A673 (cell line): ENCODE measurements at regions not wholly inside any gene's neighbourhood (a gene's known extent, or its start where the extent isn't known, plus 50 kb on each side); places are given as distances from the start of the nearest gene placed in this dataset.

Experiments
- BruUV-seq: library from RNA; stranded (reverse); fragments of 400-500 nt; replicated peaks from 2 replicates; lab custom pipeline; 2021; lab: Mats Ljungman, UMichigan
- CTCF ChIA-PET: fragments of 300-600 bp; sonication (Branson Sonifier 250); formaldehyde crosslinking; loops from one replicate; lab custom pipeline; 2022; ENCODE audit warnings: antibody characterized with exemption; lab: Charles Lee
- POLR2A ChIA-PET: fragments of 300-600 bp; sonication (Branson Sonifier 250); formaldehyde crosslinking; loops from one replicate; lab custom pipeline; 2022; ENCODE audit warnings: antibody characterized with exemption; ENCODE audit not compliant: low non-redundant PET; lab: Charles Lee
- DNase-seq: peaks from one replicate; pipeline ENCODE4 v3.0.0-alpha.2; 2015; ENCODE audit warnings: low spot score
- H3K27ac ChIP-seq: fragments of 200-600 bp; sonication (generic); 2 replicates; pipeline ENCODE4 v1.5.1; 2016; ENCODE audit warnings: mixed run types, low read depth, mild to moderate bottlenecking, mixed read lengths, antibody characterized with exemption, low read length; ENCODE audit not compliant: poor library complexity, severe bottlenecking
- H3K27me3 ChIP-seq: fragments of 200-600 bp; sonication (generic); replicated peaks from 2 replicates; pipeline ENCODE4 v1.6.1; 2017; ENCODE audit warnings: mixed run types, low read depth, mild to moderate bottlenecking, mixed read lengths, antibody characterized with exemption, low read length; ENCODE audit not compliant: insufficient read depth, poor library complexity
- H3K36me3 ChIP-seq: fragments of 200-600 bp; sonication (generic); 2 replicates; pipeline ENCODE4 v1.6.1; 2016; ENCODE audit warnings: mixed run types, mild to moderate bottlenecking, mixed read lengths, antibody characterized with exemption, low read length; ENCODE audit not compliant: insufficient read depth, poor library complexity, severe bottlenecking
- H3K4me1 ChIP-seq: fragments of 200-600 bp; sonication (generic); 2 replicates; pipeline ENCODE4 v1.6.1; 2017; ENCODE audit warnings: mixed run types, mild to moderate bottlenecking, mixed read lengths, antibody characterized with exemption, low read length; ENCODE audit not compliant: insufficient read depth, poor library complexity, severe bottlenecking
- H3K4me3 ChIP-seq: fragments of 200-600 bp; sonication (generic); 2 replicates; pipeline ENCODE4 v1.5.1; 2016; ENCODE audit warnings: low read depth, mixed run types, mild to moderate bottlenecking, mixed read lengths, low read length; ENCODE audit not compliant: poor library complexity, severe bottlenecking
- H3K9me3 ChIP-seq: fragments of 200-600 bp; sonication (generic); 2 replicates; pipeline ENCODE4 v1.6.1; 2016; ENCODE audit warnings: mixed run types, low read depth, mild to moderate bottlenecking, mixed read lengths, antibody characterized with exemption, low read length; ENCODE audit not compliant: poor library complexity, severe bottlenecking
- EZH2 ChIP-seq: fragments of 200-600 bp; sonication (generic); IDR thresholded peaks from 2 replicates; pipeline ENCODE4 v1.6.1; 2017; ENCODE audit warnings: borderline replicate concordance, low read depth, mild to moderate bottlenecking, mixed read lengths, antibody characterized with exemption, low read length; ENCODE audit not compliant: poor library complexity, severe bottlenecking
- intact Hi-C: fragments of 100-400 bp; cut with micrococcal nuclease; formaldehyde crosslinking; loops from one replicate; pipeline ENCODE4 v1.10.0; 2022; ENCODE audit not compliant: unreplicated experiment
- TF ChIP-seq, protein P1 (sequence below): fragments of 300-800, 200-600 bp; sonication (generic); conservative IDR thresholded peaks from 2 replicates; pipeline ENCODE4 v1.5.1; 2017; ENCODE audit warnings: low read depth, mild to moderate bottlenecking, antibody characterized with exemption, low read length, moderate library complexity, mixed read lengths

DNA sequence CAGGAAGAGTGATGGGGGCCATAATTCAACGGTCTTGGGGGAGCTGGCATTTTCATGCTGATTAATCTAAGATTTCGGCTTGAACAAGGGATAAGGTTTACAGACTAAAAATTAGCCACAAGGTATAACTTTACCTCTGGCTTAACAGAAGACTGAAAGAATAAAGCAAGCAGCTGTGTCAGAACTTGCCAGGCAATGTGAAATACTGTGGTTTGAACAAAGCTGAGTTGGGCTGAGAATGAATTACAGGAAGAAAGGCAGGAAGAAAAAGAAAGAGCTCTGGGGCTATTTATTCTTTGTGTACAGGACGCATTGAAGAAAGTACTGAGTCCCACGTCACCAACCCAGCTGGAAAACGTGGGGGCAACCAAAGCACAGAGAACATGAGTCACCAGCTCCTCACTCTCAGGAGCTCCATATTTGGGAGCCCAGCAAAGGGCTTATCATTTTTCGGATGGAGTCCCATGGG is 121.5 kb upstream of the NEDD9 start:
- DNase-seq = peak; percentile 55
- no TSS peak for BruUV-seq

DNA sequence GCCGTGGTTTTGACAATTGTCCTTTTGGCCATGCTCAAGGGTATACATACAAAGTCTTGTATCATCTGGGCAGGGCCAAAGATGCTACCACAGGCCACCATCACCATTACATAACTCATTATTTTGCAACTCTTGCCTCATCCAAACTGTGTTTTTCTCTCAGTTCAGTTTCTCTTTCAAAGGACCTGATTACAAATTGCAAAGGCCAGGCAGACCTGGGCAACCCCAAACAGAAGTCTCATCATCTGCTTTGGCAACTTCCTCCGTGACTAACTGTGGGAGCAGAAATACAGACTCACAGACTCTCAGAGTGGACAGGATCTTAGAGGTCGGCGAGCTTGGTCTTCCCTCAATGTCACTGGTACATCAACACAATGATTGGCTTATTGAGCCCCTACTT is 117.8 kb upstream of the NEDD9 start:
- no peaks in the 10 kb centered on the region for H3K36me3 ChIP-seq
- no TSS peak for BruUV-seq
- no peak for DNase-seq

More for the DNA sequence above, 121.5 kb upstream of the NEDD9 start:
- TF ChIP-seq, protein P1, sequence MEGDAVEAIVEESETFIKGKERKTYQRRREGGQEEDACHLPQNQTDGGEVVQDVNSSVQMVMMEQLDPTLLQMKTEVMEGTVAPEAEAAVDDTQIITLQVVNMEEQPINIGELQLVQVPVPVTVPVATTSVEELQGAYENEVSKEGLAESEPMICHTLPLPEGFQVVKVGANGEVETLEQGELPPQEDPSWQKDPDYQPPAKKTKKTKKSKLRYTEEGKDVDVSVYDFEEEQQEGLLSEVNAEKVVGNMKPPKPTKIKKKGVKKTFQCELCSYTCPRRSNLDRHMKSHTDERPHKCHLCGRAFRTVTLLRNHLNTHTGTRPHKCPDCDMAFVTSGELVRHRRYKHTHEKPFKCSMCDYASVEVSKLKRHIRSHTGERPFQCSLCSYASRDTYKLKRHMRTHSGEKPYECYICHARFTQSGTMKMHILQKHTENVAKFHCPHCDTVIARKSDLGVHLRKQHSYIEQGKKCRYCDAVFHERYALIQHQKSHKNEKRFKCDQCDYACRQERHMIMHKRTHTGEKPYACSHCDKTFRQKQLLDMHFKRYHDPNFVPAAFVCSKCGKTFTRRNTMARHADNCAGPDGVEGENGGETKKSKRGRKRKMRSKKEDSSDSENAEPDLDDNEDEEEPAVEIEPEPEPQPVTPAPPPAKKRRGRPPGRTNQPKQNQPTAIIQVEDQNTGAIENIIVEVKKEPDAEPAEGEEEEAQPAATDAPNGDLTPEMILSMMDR = no peak
- TF ChIP-seq EZH2 = no peak
- POLR2A ChIA-PET = no interaction called here
- no peaks in the 10 kb centered on the region for H3K4me1 ChIP-seq
- CTCF ChIA-PET = no interaction called here
- no peaks in the 10 kb centered on the region for H3K9me3 ChIP-seq
- no peak overlapping the region for H3K4me3 ChIP-seq
- H3K27me3 ChIP-seq = no peaks in the 10 kb centered on the region
- no peak overlapping the region for H3K27ac ChIP-seq
- intact Hi-C loops = no loop called here
- H3K36me3 ChIP-seq = no peaks in the 10 kb centered on the region

DNA sequence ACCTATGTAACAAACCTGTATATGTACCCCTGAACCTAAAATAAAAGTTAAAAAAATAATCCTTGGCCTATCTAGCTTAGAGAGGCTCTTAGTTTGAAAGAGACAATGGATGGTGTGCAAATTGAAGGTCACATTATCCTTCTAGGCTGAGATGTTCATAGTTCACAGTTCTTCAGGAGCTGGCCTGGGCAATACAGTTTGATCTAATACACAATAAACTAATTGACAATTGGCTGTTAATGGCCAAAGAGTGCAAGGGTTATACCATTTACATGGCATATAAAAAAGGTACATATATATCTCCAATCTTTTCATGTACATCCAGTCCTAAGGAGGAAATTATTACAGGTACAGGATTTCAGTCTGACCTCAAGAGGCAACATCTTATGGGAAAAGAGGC is 117.4 kb upstream of the NEDD9 start:
- Histone ChIP-seq H3K9me3 (no peaks in the 10 kb centered on the region), H3K4me1 (no peaks in the 10 kb centered on the region), H3K27ac (no peak overlapping the region), H3K27me3 (no peaks in the 10 kb centered on the region), H3K4me3 (no peak overlapping the region), H3K36me3 (no peaks in the 10 kb centered on the region)
- POLR2A ChIA-PET = no interaction called here
- TF ChIP-seq EZH2 = no peak
- TF ChIP-seq, protein P1 = no peak
- intact Hi-C loops = no loop called here
- BruUV-seq = no TSS peak
- CTCF ChIA-PET = no interaction called here
- no peak for DNase-seq

More for the DNA sequence above, 117.8 kb upstream of the NEDD9 start:
- no peaks in the 10 kb centered on the region for H3K27me3 ChIP-seq
- ChIA-PET POLR2A (no interaction called here), CTCF (no interaction called here)
- no peak overlapping the region for H3K4me3 ChIP-seq
- no peaks in the 10 kb centered on the region for H3K4me1 ChIP-seq
- TF ChIP-seq EZH2 = no peak
- intact Hi-C loops = no loop called here
- H3K27ac ChIP-seq = no peak overlapping the region
- H3K9me3 ChIP-seq = no peaks in the 10 kb centered on the region

DNA sequence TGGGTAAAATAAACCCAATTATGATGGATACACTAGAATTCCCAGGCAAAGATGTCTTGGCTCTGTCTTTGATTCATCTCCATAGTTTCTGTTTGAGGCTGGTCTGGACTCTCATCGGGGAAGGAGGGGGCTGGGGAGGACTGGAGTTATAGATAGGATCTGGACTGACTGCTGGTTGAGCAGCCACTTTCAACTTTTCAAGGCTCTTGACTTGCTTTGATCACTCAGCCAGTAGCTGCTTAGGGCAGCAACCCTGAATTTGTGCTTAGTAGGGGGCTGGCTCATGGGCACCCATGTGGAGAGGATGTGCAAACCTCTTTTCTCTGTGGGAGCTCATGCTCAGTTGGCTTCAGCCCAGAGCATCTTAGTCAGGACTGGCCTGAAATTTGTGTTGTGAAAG is 114.0 kb upstream of the NEDD9 start:
- no peak for TF ChIP-seq EZH2
- TF ChIP-seq, protein P1 = no peak
- no peaks in the 10 kb centered on the region for H3K27me3 ChIP-seq
- no peak overlapping the region for H3K4me3 ChIP-seq
- no peaks in the 10 kb centered on the region for H3K4me1 ChIP-seq
- ChIA-PET CTCF (no interaction called here), POLR2A (no interaction called here)
- intact Hi-C loops = no loop called here
- H3K9me3 ChIP-seq = no peaks in the 10 kb centered on the region
- H3K36me3 ChIP-seq = no peaks in the 10 kb centered on the region
- BruUV-seq = no TSS peak
- DNase-seq = no peak
- no peak overlapping the region for H3K27ac ChIP-seq
